Activated T-cell treated with anti-CD3 and anti-CD28 coated beads, Interleukin-2, amount 50 U/mL, for 24 hours (primary cell): ENCODE measurements at regions not wholly inside any gene's neighbourhood (a gene's known extent, or its start where the extent isn't known, plus 50 kb on each side); places are given as distances from the start of the nearest gene placed in this dataset.
"Not testable (repeated sequence)": the region's sequence is repeated elsewhere in the genome, so short reads cannot be mapped to it uniquely, and the experiment has no call there.

Source experiments
- DNase-seq: peaks from one replicate; pipeline ENCODE4 v3.0.0-alpha.2; 2020
- H3K27ac Mint-ChIP-seq: 2 replicates; pipeline ENCODE4 v1.8.0; 2020; ENCODE audit warnings: mild to moderate bottlenecking, mixed read lengths
- H3K27me3 Mint-ChIP-seq: 2 replicates; pipeline ENCODE4 v1.8.0; 2020; ENCODE audit warnings: mixed read lengths
- H3K36me3 Mint-ChIP-seq: 2 replicates; pipeline ENCODE4 v1.8.0; 2020; ENCODE audit warnings: low read depth, mixed read lengths
- H3K4me1 Mint-ChIP-seq: 2 replicates; pipeline ENCODE4 v1.8.0; 2020; ENCODE audit warnings: low read depth, mixed read lengths
- H3K4me3 Mint-ChIP-seq: 2 replicates; pipeline ENCODE4 v1.8.0; 2020; ENCODE audit warnings: mild to moderate bottlenecking, moderate library complexity, mixed read lengths
- H3K9me3 Mint-ChIP-seq: 2 replicates; pipeline ENCODE4 v1.8.0; 2020; ENCODE audit warnings: mixed read lengths

- no peaks in the 10 kb centered on the region for H3K27me3 Mint-ChIP-seq
- no peaks in the 10 kb centered on the region for H3K36me3 Mint-ChIP-seq
- DNase-seq = no peak
- H3K4me1 Mint-ChIP-seq = no peaks in the 10 kb centered on the region
- no peaks in the 10 kb centered on the region for H3K9me3 Mint-ChIP-seq
- H3K4me3 Mint-ChIP-seq = no peak overlapping the region
- no peak overlapping the region for H3K27ac Mint-ChIP-seq
Measured at GRCh38 chr2:107743274-107743673, 83.4 kb upstream of the RGPD4 start.

DNA sequence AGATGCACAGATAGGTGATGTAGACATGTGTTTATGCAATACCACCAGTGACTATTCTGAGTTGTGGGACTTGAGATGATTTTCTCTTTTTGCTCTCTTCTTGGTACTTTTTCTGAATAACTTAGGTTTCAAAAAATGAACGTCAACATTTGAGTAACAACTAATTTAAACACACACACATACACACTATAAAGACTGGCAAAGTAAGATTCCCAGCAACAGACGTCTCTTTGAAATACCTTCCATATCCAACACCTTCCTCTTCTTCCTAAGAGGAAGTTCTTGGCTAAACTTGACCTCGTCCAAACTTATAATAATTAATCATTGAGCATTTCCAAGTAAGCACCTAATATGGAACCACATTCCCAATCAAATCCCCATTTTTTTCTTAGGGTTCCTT, 81.6 kb upstream of the RGPD4 start:
- no peaks in the 10 kb centered on the region for H3K36me3 Mint-ChIP-seq
- H3K4me1 Mint-ChIP-seq = no peaks in the 10 kb centered on the region
- DNase-seq = no peak
- H3K4me3 Mint-ChIP-seq = no peak overlapping the region
- no peak overlapping the region for H3K27ac Mint-ChIP-seq
- H3K27me3 Mint-ChIP-seq = no peaks in the 10 kb centered on the region
- H3K9me3 Mint-ChIP-seq = no peaks in the 10 kb centered on the region

- not testable (repeated sequence) for H3K27me3 Mint-ChIP-seq, H3K9me3 Mint-ChIP-seq, H3K4me3 Mint-ChIP-seq, DNase-seq, H3K4me1 Mint-ChIP-seq, H3K27ac Mint-ChIP-seq, H3K36me3 Mint-ChIP-seq
Measured at GRCh38 chr2:107746552-107747198, 80.0 kb upstream of the RGPD4 start.

- not testable (repeated sequence) for H3K27me3 Mint-ChIP-seq, H3K36me3 Mint-ChIP-seq, H3K9me3 Mint-ChIP-seq, H3K4me1 Mint-ChIP-seq, DNase-seq, H3K4me3 Mint-ChIP-seq, H3K27ac Mint-ChIP-seq
Measured at GRCh38 chr2:107747199-107747963, 79.3 kb upstream of the RGPD4 start.

- Mint-ChIP-seq H3K36me3 (no peaks in the 10 kb centered on the region), H3K9me3 (no peaks in the 10 kb centered on the region), H3K27me3 (no peaks in the 10 kb centered on the region), H3K27ac (no peak overlapping the region), H3K4me3 (no peak overlapping the region), H3K4me1 (no peaks in the 10 kb centered on the region)
- DNase-seq = no peak
Measured at GRCh38 chr2:107747964-107748583, 78.6 kb upstream of the RGPD4 start.

DNA sequence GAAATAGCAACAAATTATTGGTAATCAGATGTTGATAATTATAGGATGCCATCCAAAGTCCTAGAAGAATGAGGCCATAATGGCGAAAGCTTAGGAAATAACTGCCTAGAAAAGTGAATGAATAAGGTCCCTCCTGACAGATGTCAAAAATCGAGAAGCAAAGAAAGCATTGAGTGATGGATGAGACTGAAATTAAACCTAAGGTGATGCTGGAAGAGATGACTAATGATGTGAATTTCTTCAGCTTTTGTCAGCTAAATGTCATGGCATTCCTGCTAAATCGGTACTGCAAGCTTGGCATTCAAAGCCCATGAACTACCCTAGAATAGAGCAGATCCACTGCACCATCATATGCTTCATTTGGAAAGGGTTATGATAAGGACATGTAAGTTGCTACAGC, 74.8 kb upstream of the RGPD4 start:
- Mint-ChIP-seq H3K36me3 (no peaks in the 10 kb centered on the region), H3K27ac (no peak overlapping the region), H3K9me3 (no peaks in the 10 kb centered on the region), H3K27me3 (no peaks in the 10 kb centered on the region), H3K4me1 (no peaks in the 10 kb centered on the region), H3K4me3 (no peak overlapping the region)
- DNase-seq = no peak

- H3K4me3 Mint-ChIP-seq, H3K27me3 Mint-ChIP-seq, H3K36me3 Mint-ChIP-seq, H3K27ac Mint-ChIP-seq, H3K4me1 Mint-ChIP-seq, DNase-seq, H3K9me3 Mint-ChIP-seq: not testable (repeated sequence)
Measured at GRCh38 chr2:107753806-107754205, 72.9 kb upstream of the RGPD4 start.

GRCh38 chr2:107757223-107757622, 69.5 kb upstream of the RGPD4 start:
- no peak for DNase-seq
- Mint-ChIP-seq H3K4me1 (no peaks in the 10 kb centered on the region), H3K9me3 (peaks cover 6% of the 10 kb centered on the region), H3K4me3 (no peak overlapping the region), H3K36me3 (no peaks in the 10 kb centered on the region), H3K27ac (no peak overlapping the region), H3K27me3 (no peaks in the 10 kb centered on the region)

DNA sequence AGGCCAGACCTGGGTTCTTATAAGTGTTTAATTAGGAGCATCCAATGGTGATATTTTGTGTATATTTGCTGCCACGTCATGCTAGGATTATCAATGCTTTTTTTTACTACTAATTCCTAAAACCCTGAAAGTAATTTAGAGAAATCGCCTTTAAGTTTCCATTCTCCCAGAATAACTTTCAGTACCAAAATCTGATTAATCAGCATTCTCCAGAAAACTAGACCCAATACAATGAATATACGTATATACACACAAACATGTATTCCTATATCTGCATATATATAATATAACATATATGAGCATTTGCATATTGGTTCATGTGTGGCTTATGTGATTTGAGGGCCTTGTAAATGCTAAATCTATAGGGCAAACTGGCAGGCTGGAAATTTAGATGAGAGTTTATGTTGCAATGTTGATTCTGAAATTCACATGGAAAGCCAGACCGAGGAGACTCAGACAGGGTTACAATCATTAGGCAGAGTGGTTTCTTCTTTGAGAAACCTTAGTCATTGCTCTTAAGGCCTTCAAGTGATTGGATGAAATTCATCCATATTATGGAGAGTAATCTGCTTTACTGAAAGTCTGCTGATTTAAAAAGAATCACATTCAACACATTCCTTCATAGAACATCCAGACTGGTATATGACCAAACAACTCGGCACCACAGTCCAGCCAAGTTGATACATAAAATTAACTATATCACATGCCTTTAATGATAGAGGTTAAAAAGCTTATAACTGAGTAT, 65.9 kb upstream of the RGPD4 start:
- no peak overlapping the region for H3K27ac Mint-ChIP-seq
- no peak overlapping the region for H3K4me3 Mint-ChIP-seq
- DNase-seq = no peak
- H3K27me3 Mint-ChIP-seq = no peaks in the 10 kb centered on the region
- peaks cover 6% of the 10 kb centered on the region for H3K9me3 Mint-ChIP-seq
- no peaks in the 10 kb centered on the region for H3K36me3 Mint-ChIP-seq
- H3K4me1 Mint-ChIP-seq = no peaks in the 10 kb centered on the region

DNA sequence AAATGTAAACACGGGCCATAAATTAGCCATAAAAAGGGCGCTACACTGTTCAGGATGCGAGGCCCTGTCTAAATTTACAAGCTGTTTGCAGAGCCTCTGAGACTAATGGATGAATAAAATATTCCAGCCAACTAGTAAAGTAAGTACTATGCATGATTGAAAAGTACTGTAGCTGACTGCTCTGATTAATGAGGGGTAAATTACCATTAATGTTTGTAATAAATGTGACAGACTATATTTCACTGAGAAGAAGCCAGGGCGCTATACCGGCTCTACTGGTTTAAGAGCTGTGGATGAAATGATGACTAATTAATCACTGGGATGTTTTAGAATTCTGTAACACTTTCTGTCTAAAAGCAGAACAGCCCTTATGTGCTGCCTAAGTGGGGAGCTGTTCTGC, 54.3 kb upstream of the RGPD4 start:
- DNase-seq = no peak
- H3K9me3 Mint-ChIP-seq = no peaks in the 10 kb centered on the region
- no peaks in the 10 kb centered on the region for H3K36me3 Mint-ChIP-seq
- no peaks in the 10 kb centered on the region for H3K27me3 Mint-ChIP-seq
- no peak overlapping the region for H3K4me3 Mint-ChIP-seq
- H3K27ac Mint-ChIP-seq = no peak overlapping the region
- no peaks in the 10 kb centered on the region for H3K4me1 Mint-ChIP-seq

- no peaks in the 10 kb centered on the region for H3K4me1 Mint-ChIP-seq
- H3K4me3 Mint-ChIP-seq = no peak overlapping the region
- H3K9me3 Mint-ChIP-seq = no peaks in the 10 kb centered on the region
- H3K36me3 Mint-ChIP-seq = no peaks in the 10 kb centered on the region
- DNase-seq = no peak
- no peak overlapping the region for H3K27ac Mint-ChIP-seq
- no peaks in the 10 kb centered on the region for H3K27me3 Mint-ChIP-seq
Measured at GRCh38 chr2:107775211-107775610, 51.5 kb upstream of the RGPD4 start.

- no peak for DNase-seq
- Mint-ChIP-seq H3K4me3 (no peak overlapping the region), H3K27ac (no peak overlapping the region), H3K27me3 (no peaks in the 10 kb centered on the region), H3K4me1 (no peaks in the 10 kb centered on the region), H3K9me3 (no peaks in the 10 kb centered on the region), H3K36me3 (no peaks in the 10 kb centered on the region)
Measured at GRCh38 chr2:107775791-107776190, 50.9 kb upstream of the RGPD4 start.

DNA sequence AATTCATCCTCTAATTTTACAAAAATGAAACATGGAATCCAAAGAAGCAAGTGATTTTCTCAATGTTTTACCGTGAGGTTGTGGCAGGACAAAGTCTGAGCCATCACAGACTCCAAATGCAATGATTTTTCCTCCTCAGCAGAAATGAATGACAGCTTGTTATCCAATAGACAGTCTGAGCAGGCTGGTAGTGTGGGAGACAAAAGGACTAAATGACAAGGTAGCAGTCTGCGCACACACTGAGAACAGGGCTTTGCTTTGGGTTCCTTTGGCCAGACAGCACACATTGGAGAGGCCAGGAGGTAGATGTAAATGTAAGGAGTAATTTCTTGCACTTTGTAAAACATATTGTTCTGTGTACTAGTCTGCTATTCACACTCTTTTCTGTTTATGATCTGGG, 50.3 kb upstream of the RGPD4 start:
- DNase-seq = no peak
- H3K36me3 Mint-ChIP-seq = no peaks in the 10 kb centered on the region
- no peaks in the 10 kb centered on the region for H3K4me1 Mint-ChIP-seq
- no peak overlapping the region for H3K27ac Mint-ChIP-seq
- H3K27me3 Mint-ChIP-seq = no peaks in the 10 kb centered on the region
- H3K9me3 Mint-ChIP-seq = no peaks in the 10 kb centered on the region
- H3K4me3 Mint-ChIP-seq = no peak overlapping the region
